ENCODE measurements at regions not wholly inside any gene's neighbourhood (a gene's known extent, or its start where the extent isn't known, plus 50 kb on each side); places are given as distances from the start of the nearest gene placed in this dataset.
A peak's percentile ranks its signal among the peaks of the same experiment; 100 is the strongest.

DNA sequence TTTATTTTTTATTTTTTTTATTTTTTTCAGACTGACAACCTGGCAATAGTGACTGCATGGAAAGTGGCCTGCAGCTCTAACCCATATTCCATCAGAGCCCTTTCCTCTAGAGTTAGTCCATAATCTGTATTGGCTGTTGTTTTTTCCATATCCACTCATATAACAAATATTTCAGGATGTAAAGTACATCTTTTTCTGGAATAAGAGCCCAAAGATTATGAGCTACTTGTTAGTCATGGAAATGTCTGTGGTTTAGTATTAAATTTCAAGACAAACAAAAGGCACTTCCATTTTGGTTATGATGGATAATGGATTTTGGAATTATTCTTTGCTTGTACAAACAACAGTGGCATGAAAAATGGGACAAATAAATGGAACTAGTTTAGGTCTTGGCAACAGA, 296.0 kb upstream of the HS3ST1 start:
- Mint-ChIP-seq H3K27me3 (ENCODE audit: insufficient read depth, unreplicated experiment) (no peaks in the 10 kb centered on the region), H3K9me3 (ENCODE audit: unreplicated experiment) (no peaks in the 10 kb centered on the region), H3K4me3 (ENCODE audit: unreplicated experiment) (no peak overlapping the region), H3K4me1 (ENCODE audit: low read depth, unreplicated experiment) (no peaks in the 10 kb centered on the region), H3K27ac (ENCODE audit: unreplicated experiment) (no peak overlapping the region), H3K36me3 (ENCODE audit: insufficient read depth, unreplicated experiment) (no peaks in the 10 kb centered on the region)
- TF ChIP-seq, protein P1, sequence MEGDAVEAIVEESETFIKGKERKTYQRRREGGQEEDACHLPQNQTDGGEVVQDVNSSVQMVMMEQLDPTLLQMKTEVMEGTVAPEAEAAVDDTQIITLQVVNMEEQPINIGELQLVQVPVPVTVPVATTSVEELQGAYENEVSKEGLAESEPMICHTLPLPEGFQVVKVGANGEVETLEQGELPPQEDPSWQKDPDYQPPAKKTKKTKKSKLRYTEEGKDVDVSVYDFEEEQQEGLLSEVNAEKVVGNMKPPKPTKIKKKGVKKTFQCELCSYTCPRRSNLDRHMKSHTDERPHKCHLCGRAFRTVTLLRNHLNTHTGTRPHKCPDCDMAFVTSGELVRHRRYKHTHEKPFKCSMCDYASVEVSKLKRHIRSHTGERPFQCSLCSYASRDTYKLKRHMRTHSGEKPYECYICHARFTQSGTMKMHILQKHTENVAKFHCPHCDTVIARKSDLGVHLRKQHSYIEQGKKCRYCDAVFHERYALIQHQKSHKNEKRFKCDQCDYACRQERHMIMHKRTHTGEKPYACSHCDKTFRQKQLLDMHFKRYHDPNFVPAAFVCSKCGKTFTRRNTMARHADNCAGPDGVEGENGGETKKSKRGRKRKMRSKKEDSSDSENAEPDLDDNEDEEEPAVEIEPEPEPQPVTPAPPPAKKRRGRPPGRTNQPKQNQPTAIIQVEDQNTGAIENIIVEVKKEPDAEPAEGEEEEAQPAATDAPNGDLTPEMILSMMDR (IDR thresholded peaks at IDR 0.05; ENCODE audit: insufficient read depth in 1 of 2, low read depth in 1 of 2, low read length in 1 of 2, severe bottlenecking in 1 of 2, unreplicated experiment in 1 of 2), result no peak
- no peak for DNase-seq
- ChIA-PET POLR2A (no interaction called here), CTCF (no interaction called here)
- H3K4me1 ChIP-seq, result no peaks in the 10 kb centered on the region
- no peak overlapping the region for H3K4me3 ChIP-seq (ENCODE audit: low read depth, low read length)
- intact Hi-C loops (cut with micrococcal nuclease; ENCODE audit: unreplicated experiment), result no loop called here
- no peaks in the 10 kb centered on the region for H3K36me3 ChIP-seq (ENCODE audit: control insufficient read depth, insufficient read depth, low read length)
- no TSS peak for BruUV-seq (replicated peaks)
- H3K9me3 ChIP-seq, result no peaks in the 10 kb centered on the region
- H3K27me3 ChIP-seq (replicated peaks; ENCODE audit: control insufficient read depth, insufficient read depth, low read length), result no peaks in the 10 kb centered on the region

DNA sequence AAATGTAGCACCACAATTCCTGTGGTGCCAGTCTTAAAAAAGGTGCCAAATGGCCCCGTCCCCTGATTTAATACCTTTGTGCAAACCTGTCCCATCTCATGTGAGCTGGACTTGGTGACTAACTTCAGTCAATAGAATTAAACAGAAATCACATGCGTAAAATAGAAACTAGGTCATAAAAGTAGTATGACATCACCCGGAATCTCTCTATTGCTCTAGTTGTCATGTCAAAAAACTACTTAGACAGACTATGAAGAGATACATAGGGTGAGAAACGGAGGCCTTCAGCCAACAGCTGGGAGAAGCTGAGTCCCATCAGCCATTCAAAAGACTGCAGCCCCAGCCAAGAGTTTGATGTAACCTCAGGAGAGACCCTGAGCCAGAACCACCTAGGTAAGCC, 293.5 kb upstream of the HS3ST1 start:
- ChIA-PET POLR2A (no interaction called here), CTCF (no interaction called here)
- intact Hi-C loops (cut with micrococcal nuclease; ENCODE audit: unreplicated experiment), result no loop called here

DNA sequence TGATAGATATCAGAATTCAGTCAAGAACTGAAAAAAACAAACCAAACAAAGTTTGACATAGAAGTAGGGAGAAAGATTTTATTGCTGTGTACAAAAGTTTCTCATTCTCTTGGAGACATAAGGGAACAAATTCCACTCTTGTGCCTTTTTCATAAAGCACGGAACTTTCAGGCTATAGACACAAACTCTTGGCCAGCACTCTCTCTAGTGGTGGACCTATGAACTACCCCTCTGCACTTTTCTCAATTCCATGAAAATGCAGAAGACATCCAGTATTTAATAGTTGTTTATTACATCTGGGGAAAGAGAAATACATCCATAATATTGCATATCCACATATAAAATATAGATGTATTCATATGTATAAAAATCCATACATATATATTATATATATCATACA, 291.6 kb upstream of the HS3ST1 start:
- intact Hi-C loops (cut with micrococcal nuclease; ENCODE audit: unreplicated experiment), result loop anchor here (1.0 kb wide), 1 partner anchor 1138 kb away; no protein-coding TSS in a partner anchor
- ChIA-PET CTCF (no interaction called here), POLR2A (no interaction called here)
- DNase-seq, result peak in 1 of 2 experiments; percentile 13
- Histone ChIP-seq H3K9me3 (no peaks in the 10 kb centered on the region), H3K4me1 (no peaks in the 10 kb centered on the region), H3K36me3 (ENCODE audit: control insufficient read depth, insufficient read depth, low read length) (no peaks in the 10 kb centered on the region), H3K4me3 (ENCODE audit: low read depth, low read length) (no peak overlapping the region), H3K27me3 (replicated peaks; ENCODE audit: control insufficient read depth, insufficient read depth, low read length) (no peaks in the 10 kb centered on the region)
- Mint-ChIP-seq H3K9me3 (ENCODE audit: unreplicated experiment) (no peaks in the 10 kb centered on the region), H3K4me3 (ENCODE audit: unreplicated experiment) (no peak overlapping the region), H3K4me1 (ENCODE audit: low read depth, unreplicated experiment) (no peaks in the 10 kb centered on the region), H3K27ac (ENCODE audit: unreplicated experiment) (no peak overlapping the region), H3K36me3 (ENCODE audit: insufficient read depth, unreplicated experiment) (no peaks in the 10 kb centered on the region), H3K27me3 (ENCODE audit: insufficient read depth, unreplicated experiment) (no peaks in the 10 kb centered on the region)
- BruUV-seq (replicated peaks), result no TSS peak
- TF ChIP-seq, protein P1 (IDR thresholded peaks at IDR 0.05; ENCODE audit: insufficient read depth in 1 of 2, low read depth in 1 of 2, low read length in 1 of 2, severe bottlenecking in 1 of 2, unreplicated experiment in 1 of 2), result peak; percentile 61 to 75

More for the DNA sequence above, 293.5 kb upstream of the HS3ST1 start:
- H3K4me1 ChIP-seq, result no peaks in the 10 kb centered on the region
- H3K27ac Mint-ChIP-seq (ENCODE audit: unreplicated experiment), result no peak overlapping the region
- TF ChIP-seq, protein P1 (IDR thresholded peaks at IDR 0.05; ENCODE audit: insufficient read depth in 1 of 2, low read depth in 1 of 2, low read length in 1 of 2, severe bottlenecking in 1 of 2, unreplicated experiment in 1 of 2), result no peak
- no peaks in the 10 kb centered on the region for H3K36me3 Mint-ChIP-seq (ENCODE audit: insufficient read depth, unreplicated experiment)
- no peak for DNase-seq
- no peak overlapping the region for H3K4me3 ChIP-seq (ENCODE audit: low read depth, low read length)
- no peaks in the 10 kb centered on the region for H3K36me3 ChIP-seq (ENCODE audit: control insufficient read depth, insufficient read depth, low read length)
- H3K27me3 Mint-ChIP-seq (ENCODE audit: insufficient read depth, unreplicated experiment), result no peaks in the 10 kb centered on the region
- H3K4me1 Mint-ChIP-seq (ENCODE audit: low read depth, unreplicated experiment), result no peaks in the 10 kb centered on the region
- no peaks in the 10 kb centered on the region for H3K27me3 ChIP-seq (replicated peaks; ENCODE audit: control insufficient read depth, insufficient read depth, low read length)
- no peak overlapping the region for H3K4me3 Mint-ChIP-seq (ENCODE audit: unreplicated experiment)
- no TSS peak for BruUV-seq (replicated peaks)
- no peaks in the 10 kb centered on the region for H3K9me3 Mint-ChIP-seq (ENCODE audit: unreplicated experiment)
- no peaks in the 10 kb centered on the region for H3K9me3 ChIP-seq

Data from Caco-2 (cell line).